Transverse colon (tissue), 4 donors: ENCODE measurements at regions not wholly inside any gene's neighbourhood (a gene's known extent, or its start where the extent isn't known, plus 50 kb on each side); places are given as distances from the start of the nearest gene placed in this dataset.

Experiments
- DNase-seq: peaks from one replicate; pipeline ENCODE4 v3.0.0-alpha.2; 2019
- H3K27ac ChIP-seq, 4 donors: fragments of 200-600 bp; sonication (generic); 2 replicates each; pipeline ENCODE4 v1.5.1; 2016 to 2018; ENCODE audit warnings: inconsistent platforms in 4 of 4
- H3K27me3 ChIP-seq: fragments of 200-600 bp; sonication (generic); 2 replicates; pipeline ENCODE4 v1.5.1; 2017; ENCODE audit warnings: inconsistent platforms
- H3K36me3 ChIP-seq, 4 donors: fragments of 200-600 bp; sonication (generic); 2 replicates each; pipeline ENCODE4 v1.5.1; 2017 to 2019; ENCODE audit warnings: inconsistent platforms in 4 of 4
- H3K4me1 ChIP-seq, 4 donors: fragments of 200-600 bp; sonication (generic); 2 replicates each; pipeline ENCODE4 v1.5.1; 2017 to 2020; ENCODE audit warnings: inconsistent platforms in 4 of 4
- H3K4me3 ChIP-seq, 4 donors: fragments of 200-600 bp; sonication (generic); 1 replicate in 1 of 4; 2 replicates in 3 of 4; pipeline versions ENCODE4 v1.5.1 to v1.6.1; 2017 to 2019; ENCODE audit warnings: inconsistent platforms in 4 of 4
- H3K9me3 ChIP-seq, 2 donors: fragments of 200-600 bp; sonication (generic); 2 replicates each; pipeline ENCODE4 v1.5.1; 2017 to 2019; ENCODE audit warnings: inconsistent platforms in 2 of 2
- CTCF ChIP-seq, 5 experiments: fragments of 200-600 bp in 3 of 5; fragments of 450-650 bp in 2 of 5; sonication (generic) in 3 of 5; IDR thresholded peaks; 1 replicate in 2 of 5; 2 replicates in 3 of 5; pipeline ENCODE4 v1.5.1; 2016 to 2017; ENCODE audit warnings: antibody characterized with exemption in 5 of 5, inconsistent platforms in 3 of 5, mild to moderate bottlenecking in 2 of 5, moderate library complexity in 1 of 5
- EP300 ChIP-seq: sonication (generic); formaldehyde crosslinking; IDR thresholded peaks from one replicate; pipeline ENCODE4 v1.6.1; 2017; ENCODE audit warnings: antibody characterized with exemption, low read depth
- POLR2A ChIP-seq: fragments of 450-650 bp; IDR thresholded peaks from one replicate; pipeline ENCODE4 v1.6.1; 2016; ENCODE audit warnings: antibody characterized with exemption, mild to moderate bottlenecking, moderate library complexity
- POLR2AphosphoS5 ChIP-seq, 3 donors: sonication (generic); formaldehyde crosslinking; IDR thresholded peaks; one replicate each; pipeline ENCODE4 v1.6.1; 2016; ENCODE audit warnings: antibody characterized with exemption in 3 of 3
- WGBS, 2 donors: methylation state at CpG; one replicate each; pipeline ENCODE4 v1.1.5; 2018; ENCODE audit warnings: low coverage in 1 of 2; 5-methylcytosine and 5-hydroxymethylcytosine counted together
- in situ Hi-C, 4 donors: fragments of 200-750 bp; cut with MboI; loops; one replicate each; pipeline versions ENCODE4 v1.15.0 to v1.15.1; 2017; ENCODE audit warnings: low sequenced_read_pairs in 3 of 4, low pct_ligation_motif_present in 1 of 4, low pct_unique_long_range_greater_than_20kb in 1 of 4
- intact Hi-C: fragments of 100-400 bp; cut with DNase I; formaldehyde crosslinking; loops from one replicate; pipeline ENCODE4 v1.15.1; 2023; ENCODE audit warnings: low total_unique reads

DNA sequence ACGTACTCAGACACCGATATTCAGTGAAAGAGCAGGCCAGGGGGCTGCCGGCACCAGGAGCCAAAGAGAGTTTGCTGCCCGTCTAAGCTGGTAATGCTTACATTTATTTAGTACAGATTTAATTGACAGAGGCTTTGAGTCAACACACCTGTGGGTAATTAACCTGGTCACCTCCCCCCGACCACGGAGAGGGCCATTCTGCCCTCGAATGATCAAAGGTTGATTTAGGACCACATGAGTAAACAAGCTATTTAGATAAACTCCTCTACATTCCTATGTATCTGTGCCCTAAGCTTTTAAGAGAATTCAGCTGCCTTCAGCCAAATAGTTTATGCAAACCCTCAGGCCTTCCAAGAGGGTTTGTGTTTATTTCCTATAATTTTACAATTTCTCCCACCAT lies 164.8 kb downstream of the IPMK start:
- in situ Hi-C loops (no loop called here), intact Hi-C loops (no loop called here)
- no peak for TF ChIP-seq POLR2A
- no peak for TF ChIP-seq CTCF (IDR thresholded peaks at IDR 0.05)
- TF ChIP-seq EP300: no peak
- no peak for TF ChIP-seq POLR2AphosphoS5 (IDR thresholded peaks at IDR 0.05)
- DNase-seq: no peak
- Histone ChIP-seq H3K27me3 (no peaks in the 10 kb centered on the region), H3K36me3 (no peaks in the 10 kb centered on the region), H3K9me3 (no peaks in the 10 kb centered on the region), H3K27ac (no peak overlapping the region), H3K4me1 (no peaks in the 10 kb centered on the region), H3K4me3 (no peak overlapping the region)
- 53% methylated on average over 7 of the region's 7 CpGs; no CpG with 5 or more reads in 1 of the 2 donors for WGBS, 2 donors

GRCh38 chr10:58101682-58102081 lies 166.0 kb downstream of the IPMK start:
- Histone ChIP-seq H3K9me3 (no peaks in the 10 kb centered on the region), H3K27ac (no peak overlapping the region), H3K27me3 (no peaks in the 10 kb centered on the region), H3K4me3 (no peak overlapping the region), H3K36me3 (no peaks in the 10 kb centered on the region), H3K4me1 (no peaks in the 10 kb centered on the region)
- WGBS, 2 donors: 73 to 75% methylated on average over 1 of the region's 1 CpG
- no peak for DNase-seq
- TF ChIP-seq POLR2A (no peak), POLR2AphosphoS5 (IDR thresholded peaks at IDR 0.05) (no peak), CTCF (IDR thresholded peaks at IDR 0.05) (no peak), EP300 (no peak)
- intact Hi-C loops: no loop called here
- in situ Hi-C loops: no loop called here

- no peak for DNase-seq
- no peak overlapping the region for H3K4me3 ChIP-seq
- in situ Hi-C loops (no loop called here), intact Hi-C loops (no loop called here)
- no peaks in the 10 kb centered on the region for H3K27me3 ChIP-seq
- H3K4me1 ChIP-seq: no peaks in the 10 kb centered on the region
- H3K9me3 ChIP-seq: no peaks in the 10 kb centered on the region
- no peaks in the 10 kb centered on the region for H3K36me3 ChIP-seq
- TF ChIP-seq CTCF (IDR thresholded peaks at IDR 0.05) (no peak), POLR2AphosphoS5 (IDR thresholded peaks at IDR 0.05) (no peak), POLR2A (no peak), EP300 (no peak)
- H3K27ac ChIP-seq: no peak overlapping the region
- WGBS, 2 donors: 58 to 83% methylated on average over 2 to 8 of the region's 8 CpGs
Measured at GRCh38 chr10:58094985-58095718, 172.5 kb downstream of the IPMK start.

DNA sequence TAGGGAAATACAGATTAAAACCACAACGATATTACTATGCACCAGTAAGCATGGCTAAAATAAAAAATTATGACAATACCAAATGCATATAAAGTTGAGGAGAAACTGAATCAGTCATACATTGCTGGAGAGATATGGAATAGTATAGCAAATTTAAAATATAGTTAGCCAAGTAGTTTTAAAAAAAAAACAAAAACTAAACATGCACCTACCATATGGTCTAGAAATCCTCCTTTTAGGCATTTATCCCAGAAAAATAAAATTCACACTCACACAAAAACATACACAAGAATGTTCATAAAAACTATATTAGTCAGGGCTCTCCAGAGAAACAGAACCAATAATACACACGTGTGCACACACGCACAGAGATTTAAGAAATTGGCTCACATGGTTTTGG lies 175.8 kb downstream of the IPMK start:
- H3K4me3 ChIP-seq: no peak overlapping the region
- WGBS, 2 donors: 91 to 92% methylated on average over 3 of the region's 3 CpGs
- no peaks in the 10 kb centered on the region for H3K4me1 ChIP-seq
- DNase-seq: no peak
- H3K36me3 ChIP-seq: no peaks in the 10 kb centered on the region
- in situ Hi-C loops: no loop called here
- no peaks in the 10 kb centered on the region for H3K27me3 ChIP-seq
- intact Hi-C loops: no loop called here
- H3K27ac ChIP-seq: no peak overlapping the region
- TF ChIP-seq POLR2AphosphoS5 (IDR thresholded peaks at IDR 0.05): no peak
- no peak for TF ChIP-seq POLR2A
- no peak for TF ChIP-seq EP300
- TF ChIP-seq CTCF (IDR thresholded peaks at IDR 0.05): no peak
- no peaks in the 10 kb centered on the region for H3K9me3 ChIP-seq
